H1 (cell line): ENCODE measurements at regions not wholly inside any gene's neighbourhood (a gene's known extent, or its start where the extent isn't known, plus 50 kb on each side); places are given as distances from the start of the nearest gene placed in this dataset.

Experiments
- ASH2L ChIP-seq: fragments of 200-600, 300-600 bp; sonication (generic); IDR thresholded peaks from one replicate; pipeline ENCODE4 v1.7.1; 2017; ENCODE audit warnings: low read length
- CTCF ChIP-seq, 3 experiments: IDR thresholded peaks; 1 replicate in 2 of 3; 2 replicates in 1 of 3; pipeline versions ENCODE4 v1.5.1 to v1.6.1; 2011; ENCODE audit warnings: low read length in 3 of 3, mild to moderate bottlenecking in 3 of 3, inconsistent platforms in 2 of 3, low read depth in 1 of 3, moderate library complexity in 1 of 3; ENCODE audit not compliant: insufficient read depth in 1 of 3; ENCODE audit errors: control extremely low read depth in 1 of 3
- GTF2F1 ChIP-seq: IDR thresholded peaks from 2 replicates; pipeline ENCODE4 v1.6.1; 2012; ENCODE audit warnings: low read depth, low read length, improper control_type of control experiment, borderline replicate concordance
- KDM5A ChIP-seq: fragments of 200-600 bp; IDR thresholded peaks from 2 replicates; pipeline ENCODE4 v1.7.1; 2012; ENCODE audit warnings: mild to moderate bottlenecking, low read length, inconsistent platforms, mixed read lengths
- NRF1 ChIP-seq: IDR thresholded peaks from 2 replicates; pipeline ENCODE4 v1.6.1; 2011; ENCODE audit warnings: mild to moderate bottlenecking, low read depth, low read length, improper control_type of control experiment

- no peak for TF ChIP-seq CTCF (IDR thresholded peaks at IDR 0.05; ENCODE audit: control extremely low read depth in 1 of 3, insufficient read depth in 1 of 3, low read depth in 1 of 3, low read length in 3 of 3)
- TF ChIP-seq ASH2L = no peak
- no peak for TF ChIP-seq NRF1
- no peak for TF ChIP-seq KDM5A
- TF ChIP-seq GTF2F1 = no peak
Observed at GRCh38 chr14:81829447-81829846, 295.8 kb upstream of the SEL1L start (continued).
